Activated T-cell treated with anti-CD3 and anti-CD28 coated beads for 48 hours (primary cell): ENCODE measurements at regions not wholly inside any gene's neighbourhood (a gene's known extent, or its start where the extent isn't known, plus 50 kb on each side); places are given as distances from the start of the nearest gene placed in this dataset.

Source experiments
- DNase-seq: peaks from one replicate; pipeline ENCODE4 v3.0.0-alpha.2; 2020; ENCODE audit warnings: low read depth

DNA sequence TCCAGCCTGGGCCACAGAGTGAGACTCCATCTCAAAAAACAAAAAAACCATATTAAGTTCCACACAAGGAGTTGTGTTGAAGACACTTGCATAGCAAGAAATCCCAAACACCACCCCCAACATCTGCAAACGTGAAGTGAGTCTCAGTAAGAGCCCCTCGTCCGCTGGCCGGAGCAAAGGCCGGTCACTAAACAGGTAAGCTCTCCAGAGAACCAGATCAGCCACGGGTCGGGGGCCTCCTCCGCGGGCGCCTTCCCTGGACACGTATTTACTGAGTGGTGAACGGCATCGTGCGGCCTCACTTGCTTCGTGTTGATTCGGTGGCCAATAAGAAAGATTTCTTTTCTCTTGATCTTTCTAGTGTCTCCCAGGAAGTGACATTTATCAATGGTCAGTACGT is 93.6 kb downstream of the MRPL36 start:
- no peak for DNase-seq

GRCh38 chr5:1704676-1705075 is 95.0 kb downstream of the MRPL36 start:
- DNase-seq = no peak

- no peak for DNase-seq
Observed at GRCh38 chr5:1704266-1704665, 95.4 kb downstream of the MRPL36 start.

DNA sequence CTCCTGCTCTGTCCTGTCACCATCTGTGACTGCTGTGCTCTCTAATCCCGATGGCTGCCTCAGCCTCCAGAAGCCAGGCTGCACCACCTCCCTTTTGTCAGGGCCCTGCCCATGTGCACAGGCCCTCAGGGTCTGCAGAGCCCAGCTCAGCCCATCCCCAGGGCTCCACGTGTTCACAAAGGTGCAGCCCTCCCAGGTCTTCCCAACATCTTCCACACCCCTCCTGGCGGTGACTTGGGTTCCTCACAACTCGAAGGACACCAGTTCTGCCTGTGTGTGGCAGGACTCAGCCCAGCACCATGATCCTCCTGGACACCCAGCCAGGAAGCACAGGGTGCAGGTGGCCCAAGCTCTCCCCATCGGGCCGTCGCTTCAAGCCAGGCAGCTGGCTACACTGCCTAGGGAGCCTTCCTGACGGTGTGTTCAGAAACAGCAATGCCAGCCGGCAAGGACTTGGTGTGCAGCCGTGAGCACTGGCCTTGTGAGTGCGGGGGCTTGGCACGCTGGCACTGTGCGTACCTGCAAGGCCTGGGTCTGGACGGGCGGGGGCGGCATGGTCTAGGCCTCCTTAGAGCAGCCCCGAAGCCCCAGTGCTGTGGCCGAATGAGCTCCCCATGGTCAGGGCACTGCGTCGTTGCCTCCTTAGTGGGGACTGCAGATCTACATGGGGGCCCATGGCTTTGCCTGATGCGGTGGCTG is 96.1 kb downstream of the MRPL36 start:
- no peak for DNase-seq

DNA sequence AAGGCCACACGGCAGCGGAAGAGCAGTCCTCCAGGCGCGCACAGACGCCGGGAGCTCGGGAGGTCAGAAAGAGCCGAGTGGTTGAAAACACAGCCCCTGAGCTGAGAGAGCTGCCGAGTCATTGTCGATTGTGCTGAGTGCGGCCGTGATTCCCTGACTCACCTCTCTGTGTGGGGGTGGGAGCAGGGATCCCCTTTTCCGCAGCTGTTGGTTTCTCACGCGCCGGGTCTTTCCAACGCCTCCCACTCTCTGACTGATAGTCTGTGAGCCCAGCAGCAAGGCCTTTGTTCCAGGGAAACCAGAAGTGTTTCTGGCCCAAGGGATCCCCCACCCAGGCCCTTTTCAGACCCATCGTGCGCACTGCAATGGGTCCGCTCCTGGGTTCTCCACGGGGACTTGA is 97.3 kb downstream of the MRPL36 start:
- no peak for DNase-seq

GRCh38 chr5:1701884-1702283 is 97.8 kb downstream of the MRPL36 start:
- DNase-seq = no peak

DNA sequence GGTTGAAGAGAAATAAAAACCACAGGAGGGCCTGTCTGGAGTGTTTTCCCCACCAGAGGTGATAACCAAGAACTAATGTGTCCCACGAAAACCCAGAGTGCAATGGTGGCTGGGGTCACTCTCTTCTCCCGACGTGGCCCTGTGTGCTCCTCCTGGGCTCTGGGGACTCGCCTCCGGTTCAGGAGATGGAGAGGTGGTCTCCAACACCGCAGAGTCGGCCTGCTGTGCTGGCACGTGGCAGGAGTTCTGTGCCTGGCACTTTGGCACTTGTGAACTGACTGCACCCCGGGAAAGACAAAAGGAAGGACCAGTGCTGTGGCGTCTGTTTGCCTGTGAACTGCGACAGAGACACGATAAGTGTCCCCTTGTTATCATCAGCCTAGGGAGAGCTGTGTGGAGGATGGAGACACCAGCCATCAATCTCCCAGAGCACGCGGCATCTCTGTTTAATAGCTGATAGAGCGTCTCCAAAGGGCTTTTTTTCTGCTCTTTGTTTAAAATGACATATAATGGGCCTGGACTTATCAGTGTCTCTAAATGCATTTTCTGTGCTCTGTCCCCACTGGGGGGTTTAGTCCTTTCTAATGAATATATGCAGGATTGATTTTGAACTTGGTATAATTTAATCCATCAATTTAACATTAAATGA is 98.3 kb downstream of the MRPL36 start:
- no peak for DNase-seq

DNA sequence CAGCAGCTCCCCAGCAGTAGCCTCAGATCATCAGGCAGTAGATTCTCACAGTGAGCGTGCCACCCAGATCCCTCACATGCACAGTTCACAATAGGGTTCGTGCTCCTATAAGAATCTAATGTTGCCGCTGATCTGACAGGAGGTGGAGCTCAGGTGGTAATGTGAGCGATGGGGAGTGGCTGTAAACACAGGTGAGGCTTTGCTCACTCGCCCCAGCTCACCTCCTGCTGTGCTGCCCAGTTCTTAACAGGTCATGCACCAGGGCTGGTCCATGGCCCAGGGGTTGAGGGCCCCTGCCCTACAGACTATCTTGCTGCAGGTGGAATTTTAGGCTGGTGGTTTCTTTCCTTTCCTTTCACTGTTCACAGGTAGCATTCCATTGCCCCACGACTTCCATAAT is 100.2 kb downstream of the MRPL36 start:
- DNase-seq = no peak

- DNase-seq = no peak
Observed at GRCh38 chr5:1698589-1699316, 100.9 kb downstream of the MRPL36 start.

DNA sequence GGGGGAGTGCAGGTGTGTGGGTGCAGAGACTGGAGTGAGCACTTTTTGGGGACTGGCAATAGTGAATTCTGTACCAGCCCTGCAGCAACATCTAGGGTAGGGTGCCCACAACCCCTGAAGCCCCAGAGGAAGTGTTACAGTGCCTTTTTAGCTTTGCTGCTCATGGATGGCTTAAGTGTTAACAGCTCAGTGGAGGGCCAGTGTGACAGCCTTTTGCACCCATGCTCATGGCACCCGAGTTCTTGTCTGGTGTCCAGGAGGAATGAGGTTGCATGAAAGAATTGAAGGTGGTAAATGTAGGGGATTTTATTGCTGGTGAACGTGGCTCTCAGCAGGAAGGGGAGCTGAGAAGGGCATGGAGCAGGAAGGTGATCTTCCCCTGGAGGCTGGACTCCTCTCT is 107.3 kb downstream of the MRPL36 start:
- DNase-seq = no peak

DNA sequence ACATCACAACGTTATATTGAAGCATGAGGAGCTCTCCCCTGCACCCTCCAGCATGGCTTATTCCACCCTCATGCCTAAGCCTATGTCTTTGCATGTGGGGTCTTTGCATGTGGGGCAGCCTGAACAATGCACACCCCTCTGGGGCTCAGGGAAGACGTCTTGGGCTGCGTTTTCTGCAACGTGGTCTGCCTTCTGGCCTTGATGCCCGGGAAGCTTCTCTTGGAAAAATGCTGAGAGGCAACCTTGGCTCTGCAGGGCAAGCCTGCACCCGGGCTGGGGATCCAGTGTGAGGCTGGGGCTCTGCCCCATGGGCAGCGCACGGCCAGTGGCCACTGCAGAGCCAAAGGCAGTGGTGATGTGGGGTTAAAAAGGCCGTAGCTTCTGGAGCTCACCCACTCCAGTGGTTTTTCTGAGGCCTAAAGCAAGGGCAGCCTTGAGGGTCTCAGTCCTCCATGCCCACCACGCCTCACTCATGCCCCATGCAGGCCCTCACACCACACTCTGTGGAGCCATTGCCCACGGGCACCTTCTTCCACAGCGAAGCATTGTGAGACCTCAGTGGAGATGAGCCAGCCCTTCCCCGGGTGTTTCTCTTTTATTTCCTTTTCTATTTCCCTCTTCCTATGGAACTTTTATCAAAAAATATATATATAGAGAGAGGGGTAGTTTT is 112.2 kb downstream of the MRPL36 start:
- DNase-seq = no peak

- no peak for DNase-seq
Observed at GRCh38 chr5:1686016-1686802, 113.4 kb downstream of the MRPL36 start.

GRCh38 chr5:1685066-1685465 is 114.6 kb downstream of the MRPL36 start:
- DNase-seq = no peak

- DNase-seq = no peak
Observed at GRCh38 chr5:1681955-1682354, 117.7 kb downstream of the MRPL36 start.

GRCh38 chr5:1673042-1673677 is 126.5 kb downstream of the MRPL36 start:
- DNase-seq = no peak

DNA sequence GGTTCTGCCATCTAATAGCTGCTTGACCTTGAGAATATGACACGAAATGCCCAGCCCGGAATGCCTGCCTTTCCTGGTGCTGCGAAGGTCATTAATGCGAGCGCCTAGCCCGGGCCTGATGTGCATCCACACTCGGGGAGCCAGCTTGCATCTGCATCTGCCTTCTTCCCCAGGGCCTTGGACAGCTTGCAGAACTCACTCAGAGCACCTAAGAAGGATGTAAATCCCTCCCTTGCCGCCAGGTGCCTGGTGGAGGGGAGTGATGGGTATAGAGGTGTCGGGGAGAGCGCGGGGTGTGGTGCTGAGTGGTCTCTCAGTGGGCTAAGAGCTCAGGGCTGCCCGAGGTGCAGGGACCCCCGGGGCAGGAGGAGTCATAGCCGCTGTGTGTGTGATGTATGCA is 127.2 kb downstream of the MRPL36 start:
- no peak for DNase-seq

DNA sequence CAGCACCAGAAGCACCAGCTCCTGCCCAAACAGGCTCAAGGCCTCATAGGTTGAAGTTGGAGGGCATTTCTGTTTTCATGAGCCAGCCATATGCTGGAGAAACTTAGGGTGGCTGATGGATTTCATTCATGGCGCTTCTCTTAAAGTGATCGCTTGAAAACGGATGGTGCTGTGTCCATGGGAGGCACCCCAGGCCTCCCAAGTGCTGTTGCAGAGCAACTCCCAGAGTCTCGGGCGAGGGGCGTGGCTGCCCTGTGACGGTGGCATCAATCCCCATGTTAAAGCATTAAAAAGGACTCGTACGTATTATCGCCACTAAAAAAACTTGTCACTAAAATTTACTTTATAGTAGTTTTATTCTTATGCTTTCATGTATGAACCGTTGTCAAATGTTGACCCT is 128.3 kb downstream of the MRPL36 start:
- DNase-seq = no peak

GRCh38 chr5:1670351-1670750 is 129.3 kb downstream of the MRPL36 start:
- DNase-seq = no peak

DNA sequence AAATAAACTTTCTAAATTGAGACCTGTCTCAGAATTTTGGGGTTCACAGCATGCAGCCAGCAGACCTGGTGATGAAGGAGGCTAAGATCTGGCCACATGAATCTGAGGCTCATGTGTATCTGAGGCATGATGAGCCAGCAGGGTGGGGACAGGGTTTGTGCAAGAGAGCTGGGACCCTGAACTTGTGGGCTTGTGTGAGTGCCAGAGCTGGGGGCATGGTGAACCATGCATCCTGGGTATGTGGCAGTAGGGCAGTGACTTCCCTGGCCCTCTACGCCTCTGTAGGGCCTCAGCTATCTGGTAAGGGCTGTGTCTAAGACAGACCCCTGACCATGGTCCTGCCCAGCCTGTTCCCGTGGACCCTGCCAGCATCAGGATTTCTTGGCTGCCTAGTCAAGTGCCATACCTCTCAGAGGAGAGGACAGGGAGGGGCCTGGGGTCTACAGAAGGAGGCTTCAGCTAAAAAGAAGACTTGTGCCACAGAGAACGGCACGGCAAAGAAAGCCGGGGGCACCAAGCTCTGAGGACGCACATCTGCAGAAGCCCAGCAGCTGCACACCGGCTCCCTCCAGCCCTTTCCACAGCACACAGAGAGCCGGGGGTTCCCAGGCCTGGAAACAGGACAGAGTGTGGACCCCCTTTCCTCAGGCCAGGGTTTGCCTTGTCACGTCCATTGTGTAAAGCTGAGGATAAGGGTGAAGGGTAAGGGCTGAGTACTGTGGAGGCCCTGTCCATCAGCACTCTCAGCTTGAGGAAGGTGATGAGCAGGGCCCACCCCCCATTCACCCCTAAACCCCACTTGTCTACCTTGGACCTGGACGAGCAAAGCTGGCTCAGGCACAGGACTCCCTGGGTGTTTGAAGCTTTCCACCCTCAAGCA is 130.1 kb downstream of the MRPL36 start:
- no peak for DNase-seq

DNA sequence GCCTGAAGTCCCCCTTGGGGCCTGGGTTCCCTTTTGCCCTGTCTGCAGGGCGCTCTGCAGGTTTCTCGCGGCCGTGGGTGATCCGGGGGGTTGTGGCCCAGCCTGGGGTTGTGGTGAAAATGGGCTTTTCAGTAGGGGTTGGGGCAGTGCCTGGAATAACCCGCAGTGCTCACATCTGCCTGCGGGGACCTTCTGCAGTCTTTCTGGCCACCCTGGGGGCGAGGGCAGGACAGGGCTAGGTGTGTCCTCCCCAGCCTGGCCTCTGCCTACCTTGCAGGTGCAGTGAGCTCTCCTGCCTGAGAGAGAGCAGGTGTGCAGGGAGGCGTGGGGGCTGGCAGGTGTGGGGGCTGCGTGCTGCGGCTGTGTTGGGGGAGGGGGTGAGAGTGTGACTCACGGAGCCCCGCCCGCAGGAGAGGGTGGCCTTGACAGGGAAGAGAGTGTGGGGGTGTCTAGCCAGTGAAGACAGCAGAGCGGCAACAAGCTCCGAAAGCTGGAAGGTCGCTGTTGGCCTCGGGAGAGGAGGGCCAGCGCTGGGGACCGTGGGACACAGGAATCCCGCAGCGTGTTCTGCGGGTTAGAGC is 131.4 kb downstream of the MRPL36 start:
- no peak for DNase-seq
